ENCODE measurements at regions not wholly inside any gene's neighbourhood (a gene's known extent, or its start where the extent isn't known, plus 50 kb on each side); places are given as distances from the start of the nearest gene placed in this dataset.

- CTCF ChIA-PET = interaction anchor here (1.3 kb wide), 1 partner anchor 134 kb away, joined by 4 read pairs; no protein-coding TSS in a partner anchor
These were observed 342.9 kb downstream of the MYCN start for GRCh38 chr2:16283071-16283850.

GRCh38 chr2:16282511-16282910 lies 342.2 kb downstream of the MYCN start:
- POLR2A ChIA-PET = no interaction called here
- CTCF ChIA-PET = interaction anchor here (0.9 to 1.8 kb wide), 8 partner anchors 12 to 352 kb away, joined by 3 to 13 read pairs (median 4); partner anchors contain the start of gene MYCN
- TF ChIP-seq SUZ12 (IDR thresholded peaks at IDR 0.05) (no peak), TARDBP (IDR thresholded peaks at IDR 0.05) (no peak), CTBP1 (IDR thresholded peaks at IDR 0.05; ENCODE audit: borderline replicate concordance) (no peak), ZNF384 (IDR thresholded peaks at IDR 0.05) (no peak), HDGF (IDR thresholded peaks at IDR 0.05; ENCODE audit: borderline replicate concordance) (no peak), NFRKB (IDR thresholded peaks at IDR 0.05) (no peak), LEF1 (IDR thresholded peaks at IDR 0.05; ENCODE audit: borderline replicate concordance) (no peak), SP1 (IDR thresholded peaks at IDR 0.05) (no peak), FOXK2 (IDR thresholded peaks at IDR 0.05) (no peak), ARNT (IDR thresholded peaks at IDR 0.05) (no peak), ELF4 (IDR thresholded peaks at IDR 0.05) (no peak), FOXM1 (IDR thresholded peaks at IDR 0.05; ENCODE audit: borderline replicate concordance) (no peak), FOXA1 (IDR thresholded peaks at IDR 0.05) (no peak), L3MBTL2 (conservative IDR thresholded peaks at IDR 0.05) (no peak), PKNOX1 (IDR thresholded peaks at IDR 0.05) (no peak)
- no peak for DNase-seq (ENCODE audit: extremely low spot score)

More at GRCh38 chr2:16283071-16283850, 342.9 kb downstream of the MYCN start:
- no peak for DNase-seq (ENCODE audit: extremely low spot score)
- POLR2A ChIA-PET = no interaction called here
- TF ChIP-seq ARNT (IDR thresholded peaks at IDR 0.05) (no peak), ELF4 (IDR thresholded peaks at IDR 0.05) (no peak), FOXA1 (IDR thresholded peaks at IDR 0.05) (no peak), ZNF384 (IDR thresholded peaks at IDR 0.05) (no peak), CTBP1 (IDR thresholded peaks at IDR 0.05; ENCODE audit: borderline replicate concordance) (no peak), FOXK2 (IDR thresholded peaks at IDR 0.05) (no peak), NFRKB (IDR thresholded peaks at IDR 0.05) (no peak), L3MBTL2 (conservative IDR thresholded peaks at IDR 0.05) (no peak), HDGF (IDR thresholded peaks at IDR 0.05; ENCODE audit: borderline replicate concordance) (no peak), BHLHE40 (IDR thresholded peaks at IDR 0.05; ENCODE audit: borderline replicate concordance) (no peak), LEF1 (IDR thresholded peaks at IDR 0.05; ENCODE audit: borderline replicate concordance) (no peak), TARDBP (IDR thresholded peaks at IDR 0.05) (no peak), FOXM1 (IDR thresholded peaks at IDR 0.05; ENCODE audit: borderline replicate concordance) (no peak), SUZ12 (IDR thresholded peaks at IDR 0.05) (no peak), PKNOX1 (IDR thresholded peaks at IDR 0.05) (no peak), SP1 (IDR thresholded peaks at IDR 0.05) (no peak)

- DNase-seq (ENCODE audit: extremely low spot score) = peak; percentile 52
- ChIA-PET POLR2A (no interaction called here), CTCF (interaction anchor here (0.9 to 1.8 kb wide), 8 partner anchors 11 to 351 kb away, joined by 3 to 13 read pairs (median 4); partner anchors contain the start of gene MYCN)
- TF ChIP-seq FOXM1 (IDR thresholded peaks at IDR 0.05; ENCODE audit: borderline replicate concordance) (no peak), CTBP1 (IDR thresholded peaks at IDR 0.05; ENCODE audit: borderline replicate concordance) (no peak), BHLHE40 (IDR thresholded peaks at IDR 0.05; ENCODE audit: borderline replicate concordance) (no peak), HDGF (IDR thresholded peaks at IDR 0.05; ENCODE audit: borderline replicate concordance) (no peak), TARDBP (IDR thresholded peaks at IDR 0.05) (no peak), FOXK2 (IDR thresholded peaks at IDR 0.05) (no peak), SUZ12 (IDR thresholded peaks at IDR 0.05) (no peak), LEF1 (IDR thresholded peaks at IDR 0.05; ENCODE audit: borderline replicate concordance) (no peak), PKNOX1 (IDR thresholded peaks at IDR 0.05) (no peak), ZNF384 (IDR thresholded peaks at IDR 0.05) (no peak), ARNT (IDR thresholded peaks at IDR 0.05) (no peak), FOXA1 (IDR thresholded peaks at IDR 0.05) (no peak), NFRKB (IDR thresholded peaks at IDR 0.05) (no peak), SP1 (IDR thresholded peaks at IDR 0.05) (no peak), ELF4 (IDR thresholded peaks at IDR 0.05) (no peak)
These were observed 341.3 kb downstream of the MYCN start for GRCh38 chr2:16281451-16282335.

- no peak for DNase-seq (ENCODE audit: extremely low spot score)
- no peak for TF ChIP-seq ARNT (IDR thresholded peaks at IDR 0.05)
- TF ChIP-seq CTBP1 (IDR thresholded peaks at IDR 0.05; ENCODE audit: borderline replicate concordance) = no peak
- TF ChIP-seq LEF1 (IDR thresholded peaks at IDR 0.05; ENCODE audit: borderline replicate concordance) = no peak
- no peak for TF ChIP-seq L3MBTL2 (conservative IDR thresholded peaks at IDR 0.05)
- TF ChIP-seq FOXK2 (IDR thresholded peaks at IDR 0.05) = no peak
- POLR2A ChIA-PET = no interaction called here
- CTCF ChIA-PET = no interaction called here
These were observed 339.7 kb downstream of the MYCN start for GRCh38 chr2:16280081-16280480.

GRCh38 chr2:16279641-16280040 lies 339.3 kb downstream of the MYCN start:
- DNase-seq (ENCODE audit: extremely low spot score) = no peak
- CTCF ChIA-PET = no interaction called here
- TF ChIP-seq NFRKB (IDR thresholded peaks at IDR 0.05) (no peak), SUZ12 (IDR thresholded peaks at IDR 0.05) (no peak), LEF1 (IDR thresholded peaks at IDR 0.05; ENCODE audit: borderline replicate concordance) (no peak), FOXK2 (IDR thresholded peaks at IDR 0.05) (no peak), CTBP1 (IDR thresholded peaks at IDR 0.05; ENCODE audit: borderline replicate concordance) (no peak), ELF4 (IDR thresholded peaks at IDR 0.05) (no peak), PKNOX1 (IDR thresholded peaks at IDR 0.05) (no peak), HDGF (IDR thresholded peaks at IDR 0.05; ENCODE audit: borderline replicate concordance) (no peak), BHLHE40 (IDR thresholded peaks at IDR 0.05; ENCODE audit: borderline replicate concordance) (no peak), L3MBTL2 (conservative IDR thresholded peaks at IDR 0.05) (no peak), ZNF384 (IDR thresholded peaks at IDR 0.05) (no peak), TARDBP (IDR thresholded peaks at IDR 0.05) (no peak), SP1 (IDR thresholded peaks at IDR 0.05) (no peak), FOXA1 (IDR thresholded peaks at IDR 0.05) (no peak), ARNT (IDR thresholded peaks at IDR 0.05) (no peak)
- POLR2A ChIA-PET = no interaction called here
